Keratinocyte (primary cell): ENCODE measurements at regions not wholly inside any gene's neighbourhood (a gene's known extent, or its start where the extent isn't known, plus 50 kb on each side); places are given as distances from the start of the nearest gene placed in this dataset.

Experiments
- DNase-seq: peaks from one replicate; pipeline ENCODE4 v3.0.0-alpha.2; 2011; ENCODE audit warnings: low read depth, missing footprints, low spot score
- FAIRE-seq: peaks from 2 replicates; lab custom pipeline; 2011; peaks lifted over from hg19 to GRCh38; lab: Jason Lieb, UNC
- H2AFZ ChIP-seq: 2 replicates; pipeline ENCODE4 v1.6.0; 2012; ENCODE audit warnings: low read length, control low read depth, inconsistent platforms; ENCODE audit not compliant: control insufficient read depth
- H3K27ac ChIP-seq: 2 replicates; pipeline ENCODE4 v1.5.1; 2011; ENCODE audit warnings: low read length; ENCODE audit not compliant: control insufficient read depth, insufficient read depth
- H3K27me3 ChIP-seq: 3 replicates; pipeline ENCODE4 v1.6.0; 2011; ENCODE audit warnings: low read length; ENCODE audit not compliant: control insufficient read depth, insufficient read depth; ENCODE audit errors: extremely low read depth
- H3K36me3 ChIP-seq, 2 experiments: 2 replicates in 1 of 2; 3 replicates in 1 of 2; pipeline ENCODE4 v1.5.1; 2011; ENCODE audit warnings: low read length in 2 of 2, mild to moderate bottlenecking in 1 of 2; ENCODE audit not compliant: control insufficient read depth in 2 of 2, insufficient read depth in 2 of 2; ENCODE audit errors: extremely low read depth in 1 of 2
- H3K4me1 ChIP-seq: 3 replicates; pipeline ENCODE4 v1.5.1; 2011; ENCODE audit warnings: low read length; ENCODE audit not compliant: control insufficient read depth, insufficient read depth; ENCODE audit errors: extremely low read depth
- H3K4me2 ChIP-seq: 3 replicates; pipeline ENCODE4 v1.6.0; 2011; ENCODE audit warnings: low read depth, low read length; ENCODE audit not compliant: control insufficient read depth, insufficient read depth; ENCODE audit errors: extremely low read depth
- H3K4me3 ChIP-seq, 3 experiments: fragments of 200-600 bp in 1 of 3; sonication (generic) in 1 of 3; 2 replicates in 2 of 3; 3 replicates in 1 of 3; pipeline ENCODE4 v1.5.1; 2011 to 2016; ENCODE audit warnings: low read length in 3 of 3, mild to moderate bottlenecking in 3 of 3, control low read depth in 2 of 3, inconsistent platforms in 1 of 3, low read depth in 1 of 3, mixed read lengths in 1 of 3, mixed run types in 1 of 3, moderate library complexity in 1 of 3; ENCODE audit not compliant: control insufficient read depth in 2 of 3, insufficient read depth in 2 of 3; ENCODE audit errors: extremely low read depth in 1 of 3
- H3K79me2 ChIP-seq: 2 replicates; pipeline ENCODE4 v1.6.0; 2012; ENCODE audit warnings: low read length; ENCODE audit not compliant: control insufficient read depth, insufficient read depth
- H3K9ac ChIP-seq: 3 replicates; pipeline ENCODE4 v1.6.0; 2011; ENCODE audit warnings: low read length; ENCODE audit not compliant: control insufficient read depth, insufficient read depth; ENCODE audit errors: extremely low read depth
- H3K9me1 ChIP-seq: 3 replicates; pipeline ENCODE4 v1.6.0; 2011; ENCODE audit warnings: low read length; ENCODE audit not compliant: control insufficient read depth, insufficient read depth; ENCODE audit errors: extremely low read depth
- H3K9me3 ChIP-seq: 2 replicates; pipeline ENCODE4 v1.5.1; 2012; ENCODE audit warnings: low read depth, low read length; ENCODE audit not compliant: control insufficient read depth
- H4K20me1 ChIP-seq: 3 replicates; pipeline ENCODE4 v1.6.0; 2011; ENCODE audit warnings: low read length; ENCODE audit not compliant: control insufficient read depth, insufficient read depth; ENCODE audit errors: extremely low read depth
- CTCF ChIP-seq, 3 experiments: IDR thresholded peaks in 1 of 3; conservative IDR thresholded peaks in 1 of 3; optimal IDR thresholded peaks in 1 of 3; 2 replicates in 2 of 3; 3 replicates in 1 of 3; pipeline versions ENCODE3 to v1.5.1; 2011; ENCODE audit warnings: low read length in 3 of 3, mild to moderate bottlenecking in 3 of 3, moderate library complexity in 2 of 3, control low read depth in 1 of 3, inconsistent platforms in 1 of 3; ENCODE audit not compliant: insufficient read depth in 2 of 3; ENCODE audit errors: extremely low read depth in 1 of 3
- EZH2 ChIP-seq: IDR thresholded peaks from one replicate; pipeline ENCODE4 v1.6.1; 2012; ENCODE audit warnings: inconsistent platforms, mild to moderate bottlenecking, low read length, moderate library complexity
- dilution Hi-C: fragments of 300-500 bp; cut with MboI; formaldehyde crosslinking; loops from one replicate; pipeline ENCODE4 v1.7.0; 2020; ENCODE audit warnings: low sequenced_read_pairs; ENCODE audit not compliant: extremely low pct_ligation_motif_present

- Histone ChIP-seq H3K79me2 (no peaks in the 10 kb centered on the region), H4K20me1 (no peaks in the 10 kb centered on the region), H3K27ac (no peak overlapping the region), H3K9me1 (no peaks in the 10 kb centered on the region), H3K4me2 (no peak overlapping the region), H3K4me3 (no peak overlapping the region), H3K36me3 (no peaks in the 10 kb centered on the region), H3K4me1 (no peaks in the 10 kb centered on the region), H3K27me3 (no peaks in the 10 kb centered on the region), H3K9me3 (no peaks in the 10 kb centered on the region), H2AFZ (no peak overlapping the region), H3K9ac (no peak overlapping the region)
- no peak for DNase-seq
- FAIRE-seq = no peak
- TF ChIP-seq EZH2 = no peak
- TF ChIP-seq CTCF (optimal IDR thresholded peaks at IDR 0.05 in 1 of 3, IDR thresholded peaks at IDR 0.05 in 1 of 3, conservative IDR thresholded peaks at IDR 0.05 in 1 of 3; ENCODE audit: extremely low read depth in 1 of 3, insufficient read depth in 2 of 3, low read length in 3 of 3) = no peak
- dilution Hi-C loops = no loop called here
Measured at GRCh38 chr13:56352901-56353300, 787.8 kb upstream of the PRR20A start.

GRCh38 chr13:56356690-56357089 lies 784.0 kb upstream of the PRR20A start:
- H3K27me3 ChIP-seq = no peaks in the 10 kb centered on the region
- FAIRE-seq = no peak
- no peaks in the 10 kb centered on the region for H3K4me1 ChIP-seq
- no peak overlapping the region for H3K4me2 ChIP-seq
- no peaks in the 10 kb centered on the region for H3K79me2 ChIP-seq
- no peak overlapping the region for H2AFZ ChIP-seq
- no peaks in the 10 kb centered on the region for H4K20me1 ChIP-seq
- DNase-seq = no peak
- no peaks in the 10 kb centered on the region for H3K9me1 ChIP-seq
- no peaks in the 10 kb centered on the region for H3K36me3 ChIP-seq
- no peak overlapping the region for H3K27ac ChIP-seq
- no peak overlapping the region for H3K9ac ChIP-seq
- no peaks in the 10 kb centered on the region for H3K9me3 ChIP-seq
- H3K4me3 ChIP-seq = no peak overlapping the region
- TF ChIP-seq EZH2 (no peak), CTCF (optimal IDR thresholded peaks at IDR 0.05 in 1 of 3, IDR thresholded peaks at IDR 0.05 in 1 of 3, conservative IDR thresholded peaks at IDR 0.05 in 1 of 3; ENCODE audit: extremely low read depth in 1 of 3, insufficient read depth in 2 of 3, low read length in 3 of 3) (no peak)
- dilution Hi-C loops = no loop called here
